OCI-LY1 (cell line): ENCODE measurements at regions not wholly inside any gene's neighbourhood (a gene's known extent, or its start where the extent isn't known, plus 50 kb on each side); places are given as distances from the start of the nearest gene placed in this dataset.

Experiments used
- H2AFZ ChIP-seq: fragments of 200-600 bp; sonication (generic), shearing (Covaris generic); 2 replicates; pipeline ENCODE4 v1.6.0; 2014; ENCODE audit warnings: antibody characterized with exemption, mild to moderate bottlenecking, low read length
- H3F3A ChIP-seq: fragments of 200-600 bp; sonication (generic), shearing (Covaris generic); 2 replicates; pipeline ENCODE4 v1.6.0; 2014; ENCODE audit warnings: mild to moderate bottlenecking, antibody characterized with exemption, low read length, moderate library complexity; ENCODE audit not compliant: insufficient read depth
- H3K27ac ChIP-seq: fragments of 200-600 bp; sonication (generic); 2 replicates; pipeline ENCODE4 v1.5.1; 2014; ENCODE audit warnings: low read length, mixed run types, mild to moderate bottlenecking, low read depth; ENCODE audit not compliant: poor library complexity, severe bottlenecking
- H3K27me3 ChIP-seq: fragments of 200-600 bp; sonication (generic); 2 replicates; pipeline ENCODE4 v1.6.0; 2014; ENCODE audit warnings: antibody characterized with exemption, mild to moderate bottlenecking, low read length, moderate library complexity; ENCODE audit not compliant: insufficient read depth
- H3K36me3 ChIP-seq: fragments of 200-600 bp; sonication (generic); 2 replicates; pipeline ENCODE4 v1.6.1; 2014; ENCODE audit warnings: mild to moderate bottlenecking, antibody characterized with exemption, low read length, moderate library complexity, mixed read lengths; ENCODE audit not compliant: insufficient read depth
- H3K4me1 ChIP-seq: fragments of 200-600 bp; sonication (generic); 2 replicates; pipeline ENCODE4 v1.5.1; 2014; ENCODE audit warnings: mild to moderate bottlenecking, low read length, moderate library complexity; ENCODE audit not compliant: insufficient read depth, severe bottlenecking
- H3K4me2 ChIP-seq: fragments of 200-600 bp; sonication (generic), shearing (Covaris generic); 2 replicates; pipeline ENCODE4 v1.6.1; 2014; ENCODE audit warnings: low read length
- H3K4me3 ChIP-seq: fragments of 200-600 bp; sonication (generic); 2 replicates; pipeline ENCODE4 v1.5.1; 2014; ENCODE audit warnings: low read length, low read depth, mild to moderate bottlenecking, mixed read lengths; ENCODE audit not compliant: poor library complexity, severe bottlenecking
- H3K79me2 ChIP-seq: fragments of 200-600 bp; shearing (Covaris generic); 2 replicates; pipeline ENCODE4 v1.6.1; 2016; ENCODE audit warnings: mixed run types, low read length, mixed read lengths; ENCODE audit not compliant: insufficient read depth
- H3K9ac ChIP-seq: fragments of 200-600 bp; sonication (generic), shearing (Covaris generic); 2 replicates; pipeline ENCODE4 v1.6.1; 2014; ENCODE audit warnings: mild to moderate bottlenecking, low read length, mixed read lengths
- H3K9me2 ChIP-seq: fragments of 200-600 bp; sonication (generic), shearing (Covaris generic); 2 replicates; pipeline ENCODE4 v1.6.1; 2014; ENCODE audit warnings: low read depth, mild to moderate bottlenecking, low read length, mixed read lengths
- H3K9me3 ChIP-seq: fragments of 200-600 bp; shearing (Covaris generic); 2 replicates; pipeline ENCODE4 v1.6.1; 2014; ENCODE audit warnings: low read length, mixed read lengths
- H4K20me1 ChIP-seq: fragments of 200-600 bp; sonication (generic), shearing (Covaris generic); 2 replicates; pipeline ENCODE4 v1.6.0; 2016; ENCODE audit warnings: mild to moderate bottlenecking, low read length; ENCODE audit not compliant: insufficient read depth
- EZH2 ChIP-seq: fragments of 200-600 bp; sonication (generic), shearing (Covaris generic); IDR thresholded peaks from 2 replicates; pipeline ENCODE4 v1.8.0; 2017; ENCODE audit warnings: borderline replicate concordance, mixed run types, mild to moderate bottlenecking, antibody characterized with exemption, low read length, moderate library complexity, mixed read lengths
- TF ChIP-seq, protein P1 (sequence below): fragments of 200-600 bp; sonication (generic), shearing (Covaris generic); IDR thresholded peaks from 2 replicates; pipeline ENCODE4 v1.5.1; 2017; ENCODE audit warnings: mild to moderate bottlenecking, antibody characterized with exemption, low read length, moderate library complexity, mixed read lengths

DNA sequence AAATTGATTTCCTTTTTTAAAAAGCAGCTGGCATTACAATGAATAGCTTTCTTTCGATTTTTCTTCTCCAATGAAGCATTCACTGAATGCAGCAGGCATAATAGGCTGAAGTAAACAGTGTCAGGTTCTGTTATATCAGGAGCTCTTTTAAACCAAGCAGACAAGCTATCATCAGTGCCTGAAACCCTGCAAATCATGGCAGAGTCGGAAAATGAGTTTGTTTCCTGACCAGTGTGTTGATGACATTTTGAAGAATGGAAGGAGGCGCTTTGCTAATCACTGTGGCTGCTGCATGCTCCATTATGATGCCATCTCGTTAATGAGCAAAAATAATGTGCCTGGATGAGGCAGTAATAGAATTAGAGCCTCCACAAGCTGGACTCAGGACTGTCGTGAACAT is 284.5 kb downstream of the ZNF608 start:
- Histone ChIP-seq H3K9me3 (peaks cover 31% of the 10 kb centered on the region), H3K9ac (no peak overlapping the region), H3K27ac (no peak overlapping the region), H4K20me1 (no peaks in the 10 kb centered on the region), H3K27me3 (no peaks in the 10 kb centered on the region), H3K36me3 (no peaks in the 10 kb centered on the region), H3K4me3 (no peak overlapping the region), H3K4me1 (peaks cover 13% of the 10 kb centered on the region), H3K9me2 (no peaks in the 10 kb centered on the region), H3K4me2 (no peak overlapping the region), H3F3A (no peaks in the 10 kb centered on the region), H3K79me2 (no peaks in the 10 kb centered on the region), H2AFZ (no peak overlapping the region)
- TF ChIP-seq, protein P1, sequence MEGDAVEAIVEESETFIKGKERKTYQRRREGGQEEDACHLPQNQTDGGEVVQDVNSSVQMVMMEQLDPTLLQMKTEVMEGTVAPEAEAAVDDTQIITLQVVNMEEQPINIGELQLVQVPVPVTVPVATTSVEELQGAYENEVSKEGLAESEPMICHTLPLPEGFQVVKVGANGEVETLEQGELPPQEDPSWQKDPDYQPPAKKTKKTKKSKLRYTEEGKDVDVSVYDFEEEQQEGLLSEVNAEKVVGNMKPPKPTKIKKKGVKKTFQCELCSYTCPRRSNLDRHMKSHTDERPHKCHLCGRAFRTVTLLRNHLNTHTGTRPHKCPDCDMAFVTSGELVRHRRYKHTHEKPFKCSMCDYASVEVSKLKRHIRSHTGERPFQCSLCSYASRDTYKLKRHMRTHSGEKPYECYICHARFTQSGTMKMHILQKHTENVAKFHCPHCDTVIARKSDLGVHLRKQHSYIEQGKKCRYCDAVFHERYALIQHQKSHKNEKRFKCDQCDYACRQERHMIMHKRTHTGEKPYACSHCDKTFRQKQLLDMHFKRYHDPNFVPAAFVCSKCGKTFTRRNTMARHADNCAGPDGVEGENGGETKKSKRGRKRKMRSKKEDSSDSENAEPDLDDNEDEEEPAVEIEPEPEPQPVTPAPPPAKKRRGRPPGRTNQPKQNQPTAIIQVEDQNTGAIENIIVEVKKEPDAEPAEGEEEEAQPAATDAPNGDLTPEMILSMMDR: no peak
- TF ChIP-seq EZH2: no peak

DNA sequence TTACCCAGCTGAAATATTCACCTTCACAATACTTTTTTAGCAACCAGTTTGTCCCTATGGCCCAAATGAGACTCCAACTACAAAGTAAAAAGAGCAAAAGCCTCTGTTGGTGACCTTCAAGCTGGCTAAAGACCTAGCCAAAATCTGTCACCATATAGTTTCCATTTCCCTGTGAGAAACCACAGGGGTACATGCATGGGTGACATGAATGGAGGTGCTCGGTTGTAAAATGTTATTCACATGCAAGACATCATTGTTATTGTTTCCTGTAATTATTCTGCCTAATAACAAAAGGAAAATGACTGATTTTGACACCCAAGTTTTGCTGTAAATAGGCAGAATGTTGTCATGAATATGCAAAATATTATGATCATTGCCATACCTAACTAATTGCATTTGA is 285.3 kb downstream of the ZNF608 start:
- Histone ChIP-seq H3K27ac (no peak overlapping the region), H3K9me2 (no peaks in the 10 kb centered on the region), H3K4me3 (no peak overlapping the region)

DNA sequence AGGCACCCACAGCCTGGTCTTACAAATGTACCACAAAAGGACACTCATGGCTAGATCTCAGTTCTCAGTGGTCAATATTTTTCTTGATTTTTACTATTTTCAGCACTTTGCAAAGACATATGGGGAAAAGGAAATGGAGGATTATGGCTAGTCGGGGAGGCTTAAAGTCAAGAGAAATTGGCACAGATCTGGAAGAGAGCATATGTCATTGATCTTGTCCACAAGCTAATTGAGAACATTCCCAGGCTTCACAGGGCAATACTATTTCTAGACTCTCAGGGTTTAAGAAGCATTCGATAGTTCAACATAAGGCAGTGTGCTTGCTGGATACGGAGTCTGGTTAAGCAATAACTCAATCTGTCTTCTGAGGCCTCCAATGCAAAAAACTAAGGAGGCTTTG is 285.8 kb downstream of the ZNF608 start:
- Histone ChIP-seq H3K36me3 (no peaks in the 10 kb centered on the region), H3F3A (no peaks in the 10 kb centered on the region), H3K4me1 (peaks cover 26% of the 10 kb centered on the region), H3K9me3 (peaks cover 31% of the 10 kb centered on the region), H4K20me1 (no peaks in the 10 kb centered on the region), H2AFZ (no peak overlapping the region), H3K9me2 (no peaks in the 10 kb centered on the region), H3K79me2 (no peaks in the 10 kb centered on the region), H3K4me2 (no peak overlapping the region), H3K27ac (no peak overlapping the region), H3K27me3 (no peaks in the 10 kb centered on the region), H3K9ac (no peak overlapping the region), H3K4me3 (no peak overlapping the region)
- TF ChIP-seq, protein P1: no peak
- no peak for TF ChIP-seq EZH2

More for the DNA sequence above, 285.3 kb downstream of the ZNF608 start:
- no peaks in the 10 kb centered on the region for H4K20me1 ChIP-seq
- no peak overlapping the region for H2AFZ ChIP-seq
- peaks cover 21% of the 10 kb centered on the region for H3K4me1 ChIP-seq
- no peak overlapping the region for H3K9ac ChIP-seq
- no peaks in the 10 kb centered on the region for H3K27me3 ChIP-seq
- H3F3A ChIP-seq: no peaks in the 10 kb centered on the region
- peaks cover 31% of the 10 kb centered on the region for H3K9me3 ChIP-seq
- no peaks in the 10 kb centered on the region for H3K36me3 ChIP-seq
- H3K4me2 ChIP-seq: no peak overlapping the region
- TF ChIP-seq EZH2: no peak
- TF ChIP-seq, protein P1: no peak
- H3K79me2 ChIP-seq: no peaks in the 10 kb centered on the region
